HUES6 (cell line): ENCODE measurements at regions not wholly inside any gene's neighbourhood (a gene's known extent, or its start where the extent isn't known, plus 50 kb on each side); places are given as distances from the start of the nearest gene placed in this dataset.
"Not testable (repeated sequence)": the region's sequence is repeated elsewhere in the genome, so short reads cannot be mapped to it uniquely, and the experiment has no call there.

Source experiments
- H3K27ac ChIP-seq: 2 replicates; pipeline ENCODE4 v1.7.0; 2013; ENCODE audit warnings: low read depth, mild to moderate bottlenecking, low read length, inconsistent platforms
- H3K27me3 ChIP-seq: 2 replicates; pipeline ENCODE4 v1.6.1; 2013; ENCODE audit warnings: low read length; ENCODE audit not compliant: control insufficient read depth, insufficient read depth
- H3K36me3 ChIP-seq: 2 replicates; pipeline ENCODE4 v1.6.1; 2013; ENCODE audit warnings: low read length; ENCODE audit not compliant: control insufficient read depth, insufficient read depth
- H3K4me1 ChIP-seq: 2 replicates; pipeline ENCODE4 v1.6.1; 2013; ENCODE audit warnings: low read length; ENCODE audit not compliant: control insufficient read depth, insufficient read depth
- H3K4me3 ChIP-seq: 2 replicates; pipeline ENCODE4 v1.5.1; 2013; ENCODE audit warnings: low read depth, low read length
- H3K9ac ChIP-seq: one replicate; pipeline ENCODE4 v1.6.1; 2013; ENCODE audit warnings: mild to moderate bottlenecking, low read length
- H3K9me3 ChIP-seq: 2 replicates; pipeline ENCODE4 v1.6.1; 2013; ENCODE audit warnings: low read depth, low read length; ENCODE audit not compliant: control insufficient read depth, insufficient read depth

DNA sequence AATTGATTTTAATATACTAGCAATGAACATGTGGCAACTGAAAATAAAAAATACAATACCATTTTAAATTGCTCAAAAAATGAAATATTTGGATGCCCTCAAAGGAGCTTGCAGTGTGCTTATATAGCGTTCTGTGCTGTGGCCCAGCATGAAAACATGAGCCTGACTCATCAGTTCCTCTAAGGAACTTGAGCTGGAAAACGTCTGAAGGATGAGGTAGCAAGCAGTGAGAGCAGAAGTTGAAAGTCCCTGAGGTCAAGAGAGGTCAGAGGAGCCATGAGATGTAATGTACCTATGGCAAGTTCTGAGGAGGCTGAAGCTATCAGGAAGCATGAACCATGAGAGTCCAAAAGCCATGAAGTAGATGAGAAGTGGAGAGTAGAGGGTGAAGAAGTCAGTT lies 59.7 kb downstream of the HMGB3 start:
- Histone ChIP-seq H3K27ac (no peak overlapping the region), H3K4me1 (no peaks in the 10 kb centered on the region), H3K36me3 (no peaks in the 10 kb centered on the region), H3K9me3 (peaks cover 19% of the 10 kb centered on the region), H3K4me3 (no peak overlapping the region), H3K27me3 (no peaks in the 10 kb centered on the region), H3K9ac (no peak overlapping the region)

- H3K27ac ChIP-seq, H3K9ac ChIP-seq, H3K36me3 ChIP-seq, H3K4me3 ChIP-seq, H3K27me3 ChIP-seq, H3K9me3 ChIP-seq, H3K4me1 ChIP-seq: not testable (repeated sequence)
Observed at GRCh38 chrX:151066373-151066772, 83.2 kb downstream of the HMGB3 start.

- no peaks in the 10 kb centered on the region for H3K36me3 ChIP-seq
- no peak overlapping the region for H3K4me3 ChIP-seq
- no peak overlapping the region for H3K27ac ChIP-seq
- no peaks in the 10 kb centered on the region for H3K27me3 ChIP-seq
- no peak overlapping the region for H3K9ac ChIP-seq
- peaks cover 8% of the 10 kb centered on the region; the same call in 1 of the 2 replicates for H3K9me3 ChIP-seq
- no peaks in the 10 kb centered on the region for H3K4me1 ChIP-seq
Observed at GRCh38 chrX:151073767-151074166, 90.6 kb downstream of the HMGB3 start.

DNA sequence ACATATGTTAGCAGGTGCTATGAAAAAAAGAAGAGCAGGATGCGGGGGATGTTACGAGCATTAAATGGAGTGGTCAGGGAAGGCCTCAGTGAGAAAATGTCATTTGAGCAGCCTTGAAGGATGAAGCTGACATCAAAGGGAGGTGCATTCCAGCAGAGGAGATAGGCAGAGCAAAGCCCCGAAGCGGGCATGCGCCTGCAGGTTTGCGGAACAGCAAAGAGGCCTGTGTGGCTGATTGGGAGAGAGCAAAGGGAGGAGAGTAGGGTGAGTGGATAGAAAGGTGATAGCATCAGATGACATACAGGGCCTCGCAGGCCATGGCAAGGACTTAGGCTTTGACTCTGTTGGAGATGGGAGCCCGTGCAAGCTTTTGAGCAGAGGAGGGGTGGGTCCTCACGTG lies 95.4 kb upstream of the GPR50 start:
- H3K36me3 ChIP-seq: no peaks in the 10 kb centered on the region
- no peak overlapping the region for H3K9ac ChIP-seq
- no peak overlapping the region for H3K4me3 ChIP-seq
- H3K9me3 ChIP-seq: no peaks in the 10 kb centered on the region
- peaks cover 11% of the 10 kb centered on the region; the same call in 1 of the 2 replicates for H3K4me1 ChIP-seq
- H3K27ac ChIP-seq: no peak overlapping the region
- peaks cover 41% of the 10 kb centered on the region for H3K27me3 ChIP-seq

DNA sequence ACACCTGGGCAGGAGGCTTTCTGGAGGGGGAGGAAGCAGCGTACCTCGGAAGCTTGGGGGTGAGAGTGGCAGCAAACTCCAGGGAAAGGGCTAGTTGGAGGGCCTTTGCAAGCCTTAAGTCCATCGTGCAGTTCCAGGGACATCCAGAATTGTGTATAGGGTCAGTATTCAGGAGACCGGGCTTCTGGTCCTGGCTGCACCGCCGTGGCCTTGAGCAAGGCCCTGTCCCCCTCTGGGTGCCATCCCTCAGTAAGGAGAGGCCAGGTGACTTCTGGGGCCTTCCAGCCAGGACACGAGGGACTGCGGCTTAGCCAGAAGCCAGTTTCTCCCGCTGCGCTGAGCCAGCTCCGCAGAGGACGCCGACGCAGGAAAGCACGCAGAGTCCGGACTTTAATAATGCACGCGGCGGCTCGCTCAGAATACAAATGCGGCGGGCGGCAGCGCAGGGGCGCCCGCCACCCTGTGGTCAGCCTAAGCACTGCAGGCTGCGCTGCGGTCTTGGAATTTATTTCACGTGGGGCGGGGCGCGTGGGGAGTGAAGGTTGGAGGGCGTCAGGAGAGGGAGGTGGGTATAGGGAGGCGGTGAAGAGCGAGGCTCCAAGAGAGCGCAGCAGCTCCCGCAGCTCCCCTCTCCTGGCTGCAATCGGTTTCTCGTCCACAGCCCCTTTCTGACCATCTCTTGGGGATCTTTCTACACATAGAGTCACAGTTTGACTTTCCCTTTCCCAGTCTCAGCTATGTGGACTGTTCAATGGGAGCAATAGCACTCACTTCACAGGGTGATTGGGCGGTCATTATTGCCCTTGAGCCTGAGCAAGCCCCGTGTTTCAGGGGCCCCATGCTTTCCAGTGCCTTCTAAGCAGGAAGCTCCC lies 94.1 kb upstream of the GPR50 start:
- Histone ChIP-seq H3K27ac (no peak overlapping the region), H3K9ac (peak overlapping the region; percentile 49), H3K27me3 (peaks cover 47% of the 10 kb centered on the region), H3K36me3 (no peaks in the 10 kb centered on the region), H3K4me1 (peaks cover 11% of the 10 kb centered on the region; the same call in 1 of the 2 replicates), H3K9me3 (no peaks in the 10 kb centered on the region), H3K4me3 (peak overlapping the region; percentile 50)

DNA sequence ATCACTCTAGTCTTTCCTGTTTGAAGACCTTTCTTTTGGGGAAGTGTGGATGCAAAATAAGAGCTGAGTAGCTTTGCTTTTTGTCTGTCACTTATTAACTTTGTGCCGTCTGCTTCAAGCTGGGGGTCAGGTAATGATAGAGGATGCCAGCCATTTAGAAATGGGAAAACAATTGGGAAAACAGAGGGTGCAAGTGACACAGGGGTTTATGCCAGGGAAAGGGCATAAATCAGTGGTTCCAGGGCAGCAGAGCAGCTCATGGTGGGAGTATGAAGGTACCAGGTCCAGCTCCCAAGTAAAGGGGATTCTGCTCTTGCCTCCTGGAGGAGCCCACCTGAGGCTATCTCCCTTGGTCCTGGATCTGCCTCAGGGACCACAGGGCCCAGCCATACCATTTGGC lies 91.9 kb upstream of the GPR50 start:
- peaks cover 11% of the 10 kb centered on the region; the same call in 1 of the 2 replicates for H3K4me1 ChIP-seq
- H3K27me3 ChIP-seq: peaks cover 68% of the 10 kb centered on the region
- H3K27ac ChIP-seq: no peak overlapping the region
- H3K4me3 ChIP-seq: no peak overlapping the region
- H3K9ac ChIP-seq: no peak overlapping the region
- H3K36me3 ChIP-seq: no peaks in the 10 kb centered on the region
- no peaks in the 10 kb centered on the region for H3K9me3 ChIP-seq

- Histone ChIP-seq H3K4me1 (peaks cover 11% of the 10 kb centered on the region; the same call in 1 of the 2 replicates), H3K9ac (no peak overlapping the region), H3K27me3 (peaks cover 68% of the 10 kb centered on the region), H3K4me3 (no peak overlapping the region), H3K27ac (no peak overlapping the region), H3K9me3 (no peaks in the 10 kb centered on the region), H3K36me3 (no peaks in the 10 kb centered on the region)
Observed at GRCh38 chrX:151085207-151085606, 91.2 kb upstream of the GPR50 start.

DNA sequence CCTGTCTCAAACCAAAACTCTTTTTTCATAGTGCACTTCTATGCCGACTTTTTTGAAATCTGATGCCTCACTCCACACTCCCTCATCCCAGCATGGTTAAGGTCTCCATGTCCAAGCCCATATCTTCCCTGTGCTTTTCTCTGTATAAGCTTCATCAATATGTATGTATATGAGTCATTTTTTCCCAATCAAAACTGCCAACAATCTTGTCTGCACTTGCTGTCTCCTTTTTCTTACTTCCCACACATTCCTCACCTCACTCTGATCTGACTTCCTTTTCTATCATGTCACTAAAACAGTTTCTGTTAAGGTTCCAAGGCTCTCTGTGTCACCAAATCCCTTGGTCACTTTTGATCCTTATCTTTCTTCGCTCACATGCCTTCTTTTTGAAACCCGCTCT lies 88.2 kb upstream of the GPR50 start:
- H3K9ac ChIP-seq: no peak overlapping the region
- no peak overlapping the region for H3K27ac ChIP-seq
- peaks cover 41% of the 10 kb centered on the region for H3K27me3 ChIP-seq
- no peaks in the 10 kb centered on the region for H3K9me3 ChIP-seq
- no peak overlapping the region for H3K4me3 ChIP-seq
- H3K36me3 ChIP-seq: no peaks in the 10 kb centered on the region
- no peaks in the 10 kb centered on the region for H3K4me1 ChIP-seq

DNA sequence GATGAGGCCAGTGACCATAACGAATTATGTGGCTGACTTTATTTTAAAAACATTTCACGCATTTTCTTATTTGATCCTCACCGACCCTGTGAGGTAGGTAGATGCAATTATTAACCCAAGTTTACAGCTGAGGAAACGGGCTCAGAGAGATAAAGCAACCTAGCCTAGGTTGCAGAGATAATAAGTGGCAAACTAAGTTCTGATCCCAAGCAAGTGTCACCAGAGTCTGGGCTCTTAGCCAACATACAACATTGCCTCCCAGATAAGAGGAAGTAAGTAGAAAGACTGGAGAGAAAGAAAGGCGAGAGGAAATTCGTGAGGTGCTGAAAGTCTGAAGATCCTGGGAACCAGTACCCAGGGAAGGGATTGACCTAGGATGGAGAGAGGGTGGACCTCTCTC lies 77.4 kb upstream of the GPR50 start:
- no peak overlapping the region for H3K27ac ChIP-seq
- H3K36me3 ChIP-seq: no peaks in the 10 kb centered on the region
- H3K9me3 ChIP-seq: peaks cover 2% of the 10 kb centered on the region; the same call in 1 of the 2 replicates
- H3K27me3 ChIP-seq: peaks cover 21% of the 10 kb centered on the region
- H3K9ac ChIP-seq: no peak overlapping the region
- no peaks in the 10 kb centered on the region for H3K4me1 ChIP-seq
- H3K4me3 ChIP-seq: no peak overlapping the region

- Histone ChIP-seq H3K27me3 (peaks cover 33% of the 10 kb centered on the region), H3K9me3 (peaks cover 2% of the 10 kb centered on the region; the same call in 1 of the 2 replicates)
Observed at GRCh38 chrX:151100799-151101198, 75.6 kb upstream of the GPR50 start.

DNA sequence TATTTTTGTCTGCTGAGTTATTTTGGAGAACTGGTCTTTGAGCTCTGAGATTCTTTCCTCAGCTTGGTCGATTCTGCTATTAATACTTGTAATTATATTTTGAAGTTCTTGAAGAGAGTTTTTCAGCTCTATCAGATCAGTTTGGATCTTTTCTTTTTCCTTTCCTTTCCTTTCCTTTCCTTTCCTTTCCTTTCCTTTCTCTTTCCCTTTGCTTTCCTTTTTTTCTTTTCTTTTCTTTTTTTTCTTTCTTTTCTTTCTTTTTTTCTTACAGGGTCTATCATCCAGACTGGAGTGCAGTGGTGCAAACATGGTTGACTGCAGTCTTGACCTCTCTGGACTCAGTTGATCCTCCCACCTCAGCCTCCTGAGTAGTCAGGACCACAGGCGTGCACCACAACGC lies 63.2 kb upstream of the GPR50 start:
- not testable (repeated sequence) for H3K36me3 ChIP-seq, H3K9ac ChIP-seq, H3K4me3 ChIP-seq, H3K27ac ChIP-seq, H3K4me1 ChIP-seq
- Histone ChIP-seq H3K27me3 (peaks cover 23% of the 10 kb centered on the region), H3K9me3 (peaks cover 11% of the 10 kb centered on the region; the same call in 1 of the 2 replicates)

More at GRCh38 chrX:151100799-151101198, 75.6 kb upstream of the GPR50 start:
- Histone ChIP-seq H3K27ac (no peak overlapping the region), H3K4me3 (no peak overlapping the region), H3K9ac (no peak overlapping the region), H3K36me3 (no peaks in the 10 kb centered on the region), H3K4me1 (no peaks in the 10 kb centered on the region)
